ENCODE measurements at regions not wholly inside any gene's neighbourhood (a gene's known extent, or its start where the extent isn't known, plus 50 kb on each side); places are given as distances from the start of the nearest gene placed in this dataset.
"Not testable (repeated sequence)": the region's sequence is repeated elsewhere in the genome, so short reads cannot be mapped to it uniquely, and the experiment has no call there.

GRCh38 chr13:48876289-48876688 is 99.4 kb upstream of the FNDC3A start:
- Histone ChIP-seq H3K4me1 (ENCODE audit: control insufficient read depth, insufficient read depth, low read depth, low read length) (no peaks in the 10 kb centered on the region), H3K27me3 (ENCODE audit: control insufficient read depth in 1 of 2, insufficient read depth in 1 of 2, low read length in 2 of 2) (peaks cover 10 to 36% of the 10 kb centered on the region in 2 experiments), H4K8ac (ENCODE audit: low read length) (peak overlapping the region; percentile 37), H2BK120ac (ENCODE audit: low read depth, low read length) (no peak overlapping the region), H3K4ac (ENCODE audit: low read depth in 1 of 2, low read length in 2 of 2) (no peak overlapping the region), H3K27ac (ENCODE audit: low read length, poor library complexity, severe bottlenecking) (no peak overlapping the region), H2BK5ac (ENCODE audit: low read depth, low read length, poor library complexity, severe bottlenecking) (no peak overlapping the region), H3K14ac (ENCODE audit: low read length in 2 of 2) (no peak overlapping the region), H3K4me3 (ENCODE audit: insufficient read depth in 1 of 2, low read depth in 1 of 2, low read length in 2 of 2) (no peak overlapping the region), H2BK12ac (ENCODE audit: low read length in 2 of 2) (no peak overlapping the region), H3K79me1 (replicated peaks; ENCODE audit: low read length, poor library complexity, severe bottlenecking) (no peaks in the 10 kb centered on the region), H2AFZ (ENCODE audit: low read depth, low read length) (no peak overlapping the region), H3K4me2 (ENCODE audit: low read length, poor library complexity, severe bottlenecking) (no peak overlapping the region), H2BK15ac (ENCODE audit: low read depth, poor library complexity, severe bottlenecking) (no peak overlapping the region), H3K9me3 (ENCODE audit: control insufficient read depth, low read length) (no peaks in the 10 kb centered on the region), H3K18ac (ENCODE audit: low read depth in 1 of 2, low read length in 2 of 2) (no peak overlapping the region), H3K36me3 (ENCODE audit: control insufficient read depth in 1 of 2, insufficient read depth in 2 of 2, low read depth in 1 of 2, low read length in 2 of 2) (no peaks in the 10 kb centered on the region), H4K91ac (ENCODE audit: low read length) (no peak overlapping the region), H2AK5ac (ENCODE audit: low read length, severe bottlenecking) (no peak overlapping the region), H3K9ac (ENCODE audit: low read length) (no peak overlapping the region), H3K23ac (ENCODE audit: low read length in 2 of 2) (peak overlapping the region in 1 of 2 experiments; percentile 50)
- no peak for DNase-seq

DNA sequence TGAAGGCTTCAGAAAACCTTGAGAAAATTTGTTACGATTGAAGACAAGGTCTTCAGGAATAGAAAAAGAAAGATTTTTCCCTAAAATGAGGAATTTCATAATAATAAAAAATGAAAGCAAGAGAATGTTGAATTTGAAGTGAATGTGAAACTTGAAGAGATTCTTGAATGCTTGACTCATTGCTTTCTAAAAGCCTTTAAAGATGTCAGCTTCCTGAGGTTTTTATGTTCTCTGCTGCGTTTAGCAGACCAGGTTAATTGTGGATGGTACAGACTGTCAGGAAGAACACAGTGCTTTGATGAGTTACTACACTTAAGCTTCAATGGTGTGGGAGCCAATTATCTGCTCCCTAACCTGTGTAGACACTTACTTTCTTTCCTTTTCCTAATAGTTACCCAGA is 96.3 kb upstream of the FNDC3A start:
- Histone ChIP-seq H3K27ac (ENCODE audit: low read length, poor library complexity, severe bottlenecking) (no peak overlapping the region), H2BK120ac (ENCODE audit: low read depth, low read length) (no peak overlapping the region), H3K18ac (ENCODE audit: low read depth in 1 of 2, low read length in 2 of 2) (no peak overlapping the region), H3K23ac (ENCODE audit: low read length in 2 of 2) (no peak overlapping the region), H2BK15ac (ENCODE audit: low read depth, poor library complexity, severe bottlenecking) (no peak overlapping the region), H3K4ac (ENCODE audit: low read depth in 1 of 2, low read length in 2 of 2) (no peak overlapping the region), H2AK5ac (ENCODE audit: low read length, severe bottlenecking) (no peak overlapping the region), H3K9me3 (ENCODE audit: control insufficient read depth, low read length) (no peaks in the 10 kb centered on the region), H4K8ac (ENCODE audit: low read length) (no peak overlapping the region), H3K4me3 (ENCODE audit: insufficient read depth in 1 of 2, low read depth in 1 of 2, low read length in 2 of 2) (no peak overlapping the region), H2BK5ac (ENCODE audit: low read depth, low read length, poor library complexity, severe bottlenecking) (no peak overlapping the region), H4K91ac (ENCODE audit: low read length) (no peak overlapping the region), H3K36me3 (ENCODE audit: control insufficient read depth in 1 of 2, insufficient read depth in 2 of 2, low read depth in 1 of 2, low read length in 2 of 2) (no peaks in the 10 kb centered on the region), H3K27me3 (ENCODE audit: control insufficient read depth in 1 of 2, insufficient read depth in 1 of 2, low read length in 2 of 2) (peaks cover 10 to 25% of the 10 kb centered on the region in 2 experiments), H3K79me1 (replicated peaks; ENCODE audit: low read length, poor library complexity, severe bottlenecking) (no peaks in the 10 kb centered on the region), H2BK12ac (ENCODE audit: low read length in 2 of 2) (no peak overlapping the region), H3K4me2 (ENCODE audit: low read length, poor library complexity, severe bottlenecking) (no peak overlapping the region), H3K4me1 (ENCODE audit: control insufficient read depth, insufficient read depth, low read depth, low read length) (no peaks in the 10 kb centered on the region), H3K9ac (ENCODE audit: low read length) (no peak overlapping the region), H2AFZ (ENCODE audit: low read depth, low read length) (no peak overlapping the region), H3K14ac (ENCODE audit: low read length in 2 of 2) (no peak overlapping the region)
- no peak for DNase-seq
- WGBS: 57% methylated on average over 2 of the region's 2 CpGs

DNA sequence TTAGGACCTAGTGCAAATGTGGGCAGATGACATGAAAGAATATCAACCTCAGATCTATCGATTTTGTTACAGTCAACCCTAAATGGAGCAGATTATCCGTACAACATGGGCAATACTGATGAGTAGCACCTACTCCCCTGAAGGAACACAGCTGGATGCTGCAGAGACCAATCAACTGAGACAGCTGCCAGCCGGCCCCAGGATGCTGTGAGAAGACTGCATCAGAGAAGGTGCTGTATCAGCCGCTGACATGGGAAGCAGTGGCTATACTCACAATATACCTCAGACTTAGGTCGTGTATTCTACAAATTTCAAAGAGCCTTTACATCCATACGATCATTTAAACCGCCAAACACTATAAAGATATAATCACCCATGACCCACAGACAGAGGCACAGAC is 95.9 kb upstream of the FNDC3A start:
- H4K91ac ChIP-seq (ENCODE audit: low read length): no peak overlapping the region

DNA sequence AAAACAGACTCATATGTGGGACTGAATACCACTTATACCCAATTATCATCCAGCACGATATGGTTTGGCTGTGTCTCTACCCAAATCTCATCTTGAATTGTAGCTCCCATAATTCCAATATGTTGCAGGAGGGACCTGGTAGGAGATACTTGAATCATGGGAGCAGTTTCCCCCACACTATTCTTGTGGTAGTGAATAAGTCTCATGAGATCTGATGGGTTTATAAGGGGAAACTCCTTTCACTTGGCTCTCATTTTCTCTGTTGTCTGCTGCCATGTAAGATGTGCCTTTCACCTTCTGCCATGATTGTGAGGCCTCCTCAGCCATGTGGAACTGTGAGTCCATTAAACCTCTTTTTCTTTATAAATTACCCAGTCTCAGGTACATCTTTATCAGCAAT is 91.9 kb upstream of the FNDC3A start:
- not testable (repeated sequence) for H2BK15ac ChIP-seq (ENCODE audit: low read depth, poor library complexity, severe bottlenecking); H3K4me1 ChIP-seq (ENCODE audit: control insufficient read depth, insufficient read depth, low read depth, low read length); H4K91ac ChIP-seq (ENCODE audit: low read length); H2BK120ac ChIP-seq (ENCODE audit: low read depth, low read length); DNase-seq; H2BK5ac ChIP-seq (ENCODE audit: low read depth, low read length, poor library complexity, severe bottlenecking); H3K36me3 ChIP-seq (ENCODE audit: control insufficient read depth in 1 of 2, insufficient read depth in 2 of 2, low read depth in 1 of 2, low read length in 2 of 2); H3K23ac ChIP-seq (ENCODE audit: low read length in 2 of 2); H3K9me3 ChIP-seq (ENCODE audit: control insufficient read depth, low read length); H2AK5ac ChIP-seq (ENCODE audit: low read length, severe bottlenecking); H3K4me3 ChIP-seq (ENCODE audit: insufficient read depth in 1 of 2, low read depth in 1 of 2, low read length in 2 of 2); H3K18ac ChIP-seq (ENCODE audit: low read depth in 1 of 2, low read length in 2 of 2); H2BK12ac ChIP-seq (ENCODE audit: low read length in 2 of 2); H3K14ac ChIP-seq (ENCODE audit: low read length in 2 of 2); H3K4me2 ChIP-seq (ENCODE audit: low read length, poor library complexity, severe bottlenecking); H3K79me1 ChIP-seq (replicated peaks; ENCODE audit: low read length, poor library complexity, severe bottlenecking); H3K4ac ChIP-seq (ENCODE audit: low read depth in 1 of 2, low read length in 2 of 2); H2AFZ ChIP-seq (ENCODE audit: low read depth, low read length); H3K27ac ChIP-seq (ENCODE audit: low read length, poor library complexity, severe bottlenecking); H3K27me3 ChIP-seq (ENCODE audit: control insufficient read depth in 1 of 2, insufficient read depth in 1 of 2, low read length in 2 of 2); H4K8ac ChIP-seq (ENCODE audit: low read length); H3K9ac ChIP-seq (ENCODE audit: low read length)
- WGBS: no CpG with 5 or more reads among the region's 1 CpG

More for the DNA sequence above, 95.9 kb upstream of the FNDC3A start:
- H3K4me1 ChIP-seq (ENCODE audit: control insufficient read depth, insufficient read depth, low read depth, low read length): no peaks in the 10 kb centered on the region
- H2BK120ac ChIP-seq (ENCODE audit: low read depth, low read length): no peak overlapping the region
- H4K8ac ChIP-seq (ENCODE audit: low read length): no peak overlapping the region
- peaks cover 10 to 23% of the 10 kb centered on the region in 2 experiments for H3K27me3 ChIP-seq (ENCODE audit: control insufficient read depth in 1 of 2, insufficient read depth in 1 of 2, low read length in 2 of 2)
- H2AFZ ChIP-seq (ENCODE audit: low read depth, low read length): no peak overlapping the region
- 80% methylated on average over 7 of the region's 7 CpGs for WGBS
- H3K9ac ChIP-seq (ENCODE audit: low read length): no peak overlapping the region
- H3K9me3 ChIP-seq (ENCODE audit: control insufficient read depth, low read length): no peaks in the 10 kb centered on the region
- no peaks in the 10 kb centered on the region for H3K36me3 ChIP-seq (ENCODE audit: control insufficient read depth in 1 of 2, insufficient read depth in 2 of 2, low read depth in 1 of 2, low read length in 2 of 2)
- H2AK5ac ChIP-seq (ENCODE audit: low read length, severe bottlenecking): no peak overlapping the region
- no peaks in the 10 kb centered on the region for H3K79me1 ChIP-seq (replicated peaks; ENCODE audit: low read length, poor library complexity, severe bottlenecking)
- H3K23ac ChIP-seq (ENCODE audit: low read length in 2 of 2): no peak overlapping the region
- H3K27ac ChIP-seq (ENCODE audit: low read length, poor library complexity, severe bottlenecking): no peak overlapping the region
- no peak overlapping the region for H3K4ac ChIP-seq (ENCODE audit: low read depth in 1 of 2, low read length in 2 of 2)
- H3K18ac ChIP-seq (ENCODE audit: low read depth in 1 of 2, low read length in 2 of 2): no peak overlapping the region
- H3K14ac ChIP-seq (ENCODE audit: low read length in 2 of 2): no peak overlapping the region
- no peak overlapping the region for H2BK5ac ChIP-seq (ENCODE audit: low read depth, low read length, poor library complexity, severe bottlenecking)
- H3K4me2 ChIP-seq (ENCODE audit: low read length, poor library complexity, severe bottlenecking): no peak overlapping the region
- H2BK12ac ChIP-seq (ENCODE audit: low read length in 2 of 2): no peak overlapping the region
- no peak overlapping the region for H2BK15ac ChIP-seq (ENCODE audit: low read depth, poor library complexity, severe bottlenecking)
- H3K4me3 ChIP-seq (ENCODE audit: insufficient read depth in 1 of 2, low read depth in 1 of 2, low read length in 2 of 2): no peak overlapping the region
- DNase-seq: no peak
